ENCODE measurements at regions not wholly inside any gene's neighbourhood (a gene's known extent, or its start where the extent isn't known, plus 50 kb on each side); places are given as distances from the start of the nearest gene placed in this dataset.

DNA sequence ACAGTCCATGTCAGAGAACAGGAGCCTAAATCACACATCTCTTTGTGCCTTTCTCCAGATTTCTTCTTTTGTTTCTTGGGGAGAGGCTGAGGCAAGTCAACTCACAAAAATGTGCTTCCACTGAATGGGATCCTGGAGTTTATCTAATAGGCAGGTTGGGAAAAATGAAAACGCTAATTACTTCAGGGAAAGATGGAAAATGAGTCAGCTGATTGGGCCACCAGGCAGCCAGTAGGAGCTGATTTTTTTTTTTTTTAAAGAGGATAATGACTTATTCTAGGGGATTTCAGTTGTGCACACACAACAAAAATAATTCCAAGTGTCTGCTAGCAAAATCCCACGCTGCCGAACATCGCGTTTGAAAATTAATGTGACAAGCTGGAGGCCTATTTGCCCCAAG is 412.8 kb upstream of the ZMIZ1 start:
- Mint-ChIP-seq H3K9me3 (ENCODE audit: unreplicated experiment) (no peaks in the 10 kb centered on the region), H3K27ac (ENCODE audit: low read depth, unreplicated experiment) (no peak overlapping the region), H3K27me3 (ENCODE audit: insufficient read depth, unreplicated experiment) (peaks cover 43% of the 10 kb centered on the region), H3K36me3 (ENCODE audit: insufficient read depth, unreplicated experiment) (no peaks in the 10 kb centered on the region), H3K4me1 (ENCODE audit: insufficient read depth, unreplicated experiment) (no peaks in the 10 kb centered on the region), H3K4me3 (ENCODE audit: unreplicated experiment) (no peak overlapping the region)
- CTCF ChIA-PET, result interaction anchor here (0.7 to 1.7 kb wide), 5 partner anchors 10 to 452 kb away, joined by 3 to 6 read pairs (median 4); no protein-coding TSS in a partner anchor
- intact Hi-C loops (cut with micrococcal nuclease), result loop anchor here (5.0 to 10.0 kb wide), 2 partner anchors 444 to 611 kb away; no protein-coding TSS in a partner anchor
- no TSS peak for BruUV-seq (replicated peaks)
- no peak for TF ChIP-seq CTCF (IDR thresholded peaks at IDR 0.05; ENCODE audit: unreplicated experiment)
- no peak for DNase-seq (ENCODE audit: unreplicated experiment)
- POLR2A ChIA-PET, result no interaction called here

GRCh38 chr10:78656417-78657162 is 412.2 kb upstream of the ZMIZ1 start:
- Mint-ChIP-seq H3K4me3 (ENCODE audit: unreplicated experiment) (no peak overlapping the region), H3K9me3 (ENCODE audit: unreplicated experiment) (no peaks in the 10 kb centered on the region), H3K27ac (ENCODE audit: low read depth, unreplicated experiment) (no peak overlapping the region), H3K27me3 (ENCODE audit: insufficient read depth, unreplicated experiment) (peaks cover 42% of the 10 kb centered on the region), H3K36me3 (ENCODE audit: insufficient read depth, unreplicated experiment) (no peaks in the 10 kb centered on the region), H3K4me1 (ENCODE audit: insufficient read depth, unreplicated experiment) (no peaks in the 10 kb centered on the region)
- CTCF ChIA-PET, result interaction anchor here (0.7 to 3.5 kb wide), 6 partner anchors 7 to 453 kb away, joined by 3 to 14 read pairs (median 4); no protein-coding TSS in a partner anchor
- no TSS peak for BruUV-seq (replicated peaks)
- no peak for TF ChIP-seq CTCF (IDR thresholded peaks at IDR 0.05; ENCODE audit: unreplicated experiment)
- DNase-seq (ENCODE audit: unreplicated experiment), result no peak
- POLR2A ChIA-PET, result no interaction called here
- intact Hi-C loops (cut with micrococcal nuclease), result loop anchor here (1.0 to 10.0 kb wide), 3 partner anchors 232 to 612 kb away; no protein-coding TSS in a partner anchor

- intact Hi-C loops (cut with micrococcal nuclease), result loop anchor here (1.0 to 10.0 kb wide), 3 partner anchors 233 to 613 kb away; no protein-coding TSS in a partner anchor
Observed at GRCh38 chr10:78657163-78657861, 411.5 kb upstream of the ZMIZ1 start.

More at GRCh38 chr10:78657163-78657861, 411.5 kb upstream of the ZMIZ1 start:
- H3K4me1 Mint-ChIP-seq (ENCODE audit: insufficient read depth, unreplicated experiment), result no peaks in the 10 kb centered on the region
- H3K27me3 Mint-ChIP-seq (ENCODE audit: insufficient read depth, unreplicated experiment), result peaks cover 41% of the 10 kb centered on the region
- H3K36me3 Mint-ChIP-seq (ENCODE audit: insufficient read depth, unreplicated experiment), result no peaks in the 10 kb centered on the region
- no peak overlapping the region for H3K4me3 Mint-ChIP-seq (ENCODE audit: unreplicated experiment)
- TF ChIP-seq CTCF (IDR thresholded peaks at IDR 0.05; ENCODE audit: unreplicated experiment), result peak; percentile 64
- no TSS peak for BruUV-seq (replicated peaks)
- H3K9me3 Mint-ChIP-seq (ENCODE audit: unreplicated experiment), result no peaks in the 10 kb centered on the region
- no peak overlapping the region for H3K27ac Mint-ChIP-seq (ENCODE audit: low read depth, unreplicated experiment)
- peak; percentile 76 for DNase-seq (ENCODE audit: unreplicated experiment)
- CTCF ChIA-PET, result interaction anchor here (0.6 to 3.5 kb wide), 12 partner anchors 8 to 1501 kb away, joined by 3 to 14 read pairs (median 3); no protein-coding TSS in a partner anchor
- POLR2A ChIA-PET, result no interaction called here

All from MCF 10A (cell line).